GM21619 (cell line): ENCODE measurements at regions not wholly inside any gene's neighbourhood (a gene's known extent, or its start where the extent isn't known, plus 50 kb on each side); places are given as distances from the start of the nearest gene placed in this dataset.

ENCODE experiments used
- ATAC-seq: cut with Tn5 transposase; IDR thresholded peaks from one replicate; pipeline ENCODE4 v1.9.1; 2021; ENCODE audit not compliant: unreplicated experiment

- ATAC-seq: no peak
These were observed 569.3 kb downstream of the BRD1 start for GRCh38 chr22:49258107-49259010.

- ATAC-seq: no peak
These were observed 570.1 kb downstream of the BRD1 start for GRCh38 chr22:49257551-49257961.

- no peak for ATAC-seq
These were observed 571.8 kb downstream of the BRD1 start for GRCh38 chr22:49255741-49256318.

- no peak for ATAC-seq
These were observed 572.5 kb downstream of the BRD1 start for GRCh38 chr22:49255154-49255553.

GRCh38 chr22:49253656-49254055 is 574.0 kb downstream of the BRD1 start:
- no peak for ATAC-seq

GRCh38 chr22:49251371-49251770 is 576.3 kb downstream of the BRD1 start:
- no peak for ATAC-seq

GRCh38 chr22:49247194-49247924 is 580.3 kb downstream of the BRD1 start:
- no peak for ATAC-seq

- no peak for ATAC-seq
These were observed 582.9 kb downstream of the BRD1 start for GRCh38 chr22:49244466-49245420.

- ATAC-seq: no peak
These were observed 583.7 kb downstream of the BRD1 start for GRCh38 chr22:49243965-49244364.

- no peak for ATAC-seq
These were observed 584.3 kb downstream of the BRD1 start for GRCh38 chr22:49243335-49243734.

- ATAC-seq: no peak
These were observed 585.2 kb downstream of the BRD1 start for GRCh38 chr22:49242480-49242879.

- ATAC-seq: no peak
These were observed 586.4 kb downstream of the BRD1 start for GRCh38 chr22:49241174-49241851.

GRCh38 chr22:49240472-49240871 is 587.2 kb downstream of the BRD1 start:
- no peak for ATAC-seq

GRCh38 chr22:49240016-49240380 is 587.7 kb downstream of the BRD1 start:
- ATAC-seq: no peak

GRCh38 chr22:49239264-49240015 is 588.2 kb downstream of the BRD1 start:
- ATAC-seq: no peak

GRCh38 chr22:49238181-49239141 is 589.2 kb downstream of the BRD1 start:
- no peak for ATAC-seq

GRCh38 chr22:49237703-49238102 is 590.0 kb downstream of the BRD1 start:
- ATAC-seq: no peak

GRCh38 chr22:49237279-49237678 is 590.4 kb downstream of the BRD1 start:
- ATAC-seq: no peak
